Bone marrow (tissue), 2 donors: ENCODE measurements at regions not wholly inside any gene's neighbourhood (a gene's known extent, or its start where the extent isn't known, plus 50 kb on each side); places are given as distances from the start of the nearest gene placed in this dataset.

Experiments
- DNase-seq, 2 donors: peaks; one replicate each; lab custom pipeline; 2025; lab: John Stamatoyannopoulos, UW

- DNase-seq, result no peak
Observed at GRCh38 chr13:83219832-83220231, 662.4 kb downstream of the SLITRK1 start.

DNA sequence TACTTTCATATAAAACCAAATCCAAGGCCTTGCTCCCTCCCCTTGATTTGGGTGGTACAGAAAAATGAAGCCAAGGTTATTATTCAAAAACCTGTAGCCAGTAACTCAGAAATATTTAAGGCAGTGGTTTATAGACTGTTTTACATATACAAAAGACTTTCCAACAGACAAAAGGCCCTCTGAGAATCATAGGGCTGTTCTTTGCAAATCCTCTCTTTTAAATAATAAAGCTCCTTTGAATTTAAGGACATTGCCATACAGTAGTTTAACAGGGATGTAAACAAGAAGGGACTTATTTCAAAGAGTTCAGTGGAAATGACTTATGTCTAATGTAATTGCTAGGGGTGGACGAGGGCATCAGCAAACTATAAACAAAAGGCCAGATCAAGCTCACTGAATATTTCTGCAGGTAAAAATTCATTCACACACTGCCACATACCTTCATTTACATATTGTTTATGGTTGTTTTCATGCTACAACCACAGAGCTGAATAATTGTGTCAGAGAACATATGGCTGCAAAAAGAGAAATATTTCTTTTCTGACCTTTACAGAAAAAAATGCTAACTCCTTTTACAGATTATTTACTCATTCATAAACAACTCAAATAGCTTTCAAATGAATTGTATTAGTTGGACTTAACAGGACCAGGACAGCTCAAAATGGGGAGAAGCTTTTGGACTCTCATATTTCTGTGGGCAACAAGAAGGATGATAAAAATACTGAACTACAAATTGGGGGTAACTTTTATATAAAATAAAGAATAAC is 665.6 kb downstream of the SLITRK1 start:
- DNase-seq, result no peak

DNA sequence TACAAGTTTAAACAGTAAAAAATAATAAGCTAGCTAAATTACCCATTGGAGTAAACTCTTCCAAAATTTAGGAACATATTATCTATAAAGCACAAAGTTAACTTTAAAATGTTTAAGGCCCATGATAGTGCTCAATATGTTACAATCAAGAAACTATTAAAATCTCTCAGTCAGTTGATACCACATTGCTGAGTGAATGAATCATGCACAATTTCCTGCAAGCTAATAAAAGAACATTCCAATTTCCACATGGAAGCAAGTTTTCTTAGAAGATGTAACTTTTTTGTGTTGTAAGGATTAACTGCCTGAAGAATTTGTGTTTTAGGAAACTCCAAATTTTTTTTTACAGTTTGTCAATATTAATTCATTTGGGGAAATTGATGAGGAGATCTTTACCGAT is 666.6 kb downstream of the SLITRK1 start:
- no peak for DNase-seq

DNA sequence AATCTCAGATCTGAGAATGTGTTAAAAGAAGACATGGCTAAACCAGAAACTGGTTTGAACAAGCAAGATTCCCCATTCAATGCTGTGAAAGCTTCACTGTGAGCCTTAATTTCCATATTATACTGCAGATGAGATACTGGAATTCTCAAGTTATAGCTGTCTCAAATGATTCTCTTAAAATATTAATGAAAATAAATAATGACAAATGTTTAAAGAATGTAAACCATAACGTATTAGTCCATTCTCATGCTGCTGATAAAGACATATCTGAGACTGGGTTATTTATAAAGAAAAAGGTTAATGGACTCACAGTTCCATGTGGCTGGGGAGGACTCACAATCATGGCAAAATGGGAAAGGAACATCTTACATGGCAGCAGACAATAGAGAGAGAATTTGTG is 667.8 kb downstream of the SLITRK1 start:
- no peak for DNase-seq

DNA sequence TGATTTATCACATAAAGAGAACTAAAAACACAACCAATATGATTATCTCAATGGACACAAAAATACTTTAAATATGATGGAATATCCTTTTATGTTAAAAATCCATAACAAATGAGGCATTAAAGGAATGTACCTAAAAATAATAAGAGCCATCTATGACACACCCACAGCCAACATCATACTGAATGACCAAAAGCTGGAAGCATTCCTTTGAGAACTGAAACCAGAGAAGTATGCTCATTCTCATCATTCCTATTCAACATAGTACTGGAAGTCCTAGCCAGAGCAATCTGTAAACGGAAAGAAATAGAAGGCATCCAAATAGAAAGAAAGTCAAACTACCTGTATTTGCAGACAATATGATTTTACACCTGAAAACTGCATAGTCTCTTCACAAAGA is 671.0 kb downstream of the SLITRK1 start:
- DNase-seq, result no peak

GRCh38 chr13:83204886-83205285 is 677.4 kb downstream of the SLITRK1 start:
- no peak for DNase-seq

DNA sequence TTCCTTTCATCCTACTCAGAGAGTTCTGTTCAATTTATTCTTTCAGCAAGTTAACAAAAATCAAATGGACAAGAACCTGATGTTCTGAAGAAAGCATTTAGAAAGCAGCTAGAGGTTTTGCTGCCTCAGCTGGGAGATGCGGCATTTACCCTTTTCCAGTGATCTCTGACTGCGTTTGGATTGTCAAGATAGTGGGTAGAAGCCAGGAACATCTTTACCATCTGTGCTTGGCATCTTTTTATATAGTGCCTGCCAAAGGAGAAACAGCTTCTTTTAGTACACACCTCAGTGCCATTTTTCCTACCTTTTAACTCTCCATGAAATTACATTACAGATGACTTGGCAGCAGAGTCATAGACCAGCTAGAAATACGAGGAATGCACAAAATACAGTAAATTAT is 680.8 kb downstream of the SLITRK1 start:
- no peak for DNase-seq

DNA sequence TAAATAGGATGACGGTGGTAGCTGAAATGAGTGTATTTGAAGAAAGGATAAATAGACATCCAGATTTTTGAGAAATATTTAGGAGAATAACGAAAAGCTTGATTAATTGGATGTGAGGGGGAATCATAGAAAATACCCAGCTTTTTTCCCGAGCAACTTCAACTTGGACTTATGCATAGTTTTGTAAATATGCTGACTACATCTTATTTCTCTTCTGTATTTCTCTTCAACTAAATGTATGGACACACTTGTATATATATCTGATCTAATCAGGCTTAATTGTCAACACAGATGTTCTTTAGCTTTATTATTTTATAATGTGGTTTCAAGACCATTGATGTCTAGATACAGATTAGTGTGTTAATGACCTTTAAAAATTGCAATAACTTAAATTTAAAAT is 685.0 kb downstream of the SLITRK1 start:
- DNase-seq, result no peak

DNA sequence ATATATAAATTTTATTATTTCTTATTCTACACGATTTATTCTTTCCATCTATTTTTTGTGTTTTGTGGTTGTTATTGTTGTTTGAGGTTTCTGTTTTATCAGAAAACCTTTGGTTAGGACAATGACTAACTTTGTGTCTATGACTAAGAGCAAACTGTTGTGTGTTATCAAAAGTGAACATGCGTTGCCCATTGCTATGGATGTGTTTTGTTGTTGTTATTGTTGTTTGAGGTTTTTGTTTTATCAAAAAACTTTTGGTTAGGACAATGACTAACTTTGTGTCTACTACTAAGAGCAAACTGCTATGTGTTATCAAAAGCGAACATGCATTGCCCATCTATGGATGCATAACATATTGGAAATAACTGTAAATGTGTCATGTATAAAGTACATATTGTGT is 692.3 kb downstream of the SLITRK1 start:
- no peak for DNase-seq

DNA sequence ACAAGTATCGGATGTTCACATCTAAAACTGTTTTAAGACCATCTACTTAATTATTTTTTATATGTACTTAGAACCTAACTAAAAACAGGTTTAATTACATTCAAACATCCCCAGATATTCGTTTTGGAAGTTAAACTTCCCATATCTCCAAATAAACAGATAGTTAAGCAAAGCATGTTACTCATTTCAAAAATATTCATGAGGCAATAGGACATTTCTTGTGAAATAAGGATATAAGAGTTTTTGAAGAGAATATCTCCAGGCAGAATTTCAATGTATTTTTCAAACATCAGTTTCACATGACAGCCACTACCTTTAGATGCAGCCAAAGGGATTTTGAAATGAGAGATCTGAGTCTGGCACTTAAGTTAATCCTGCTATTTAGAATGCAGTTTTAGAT is 697.5 kb downstream of the SLITRK1 start:
- no peak for DNase-seq

- DNase-seq, result no peak
Observed at GRCh38 chr13:83184150-83184475, 698.2 kb downstream of the SLITRK1 start.

DNA sequence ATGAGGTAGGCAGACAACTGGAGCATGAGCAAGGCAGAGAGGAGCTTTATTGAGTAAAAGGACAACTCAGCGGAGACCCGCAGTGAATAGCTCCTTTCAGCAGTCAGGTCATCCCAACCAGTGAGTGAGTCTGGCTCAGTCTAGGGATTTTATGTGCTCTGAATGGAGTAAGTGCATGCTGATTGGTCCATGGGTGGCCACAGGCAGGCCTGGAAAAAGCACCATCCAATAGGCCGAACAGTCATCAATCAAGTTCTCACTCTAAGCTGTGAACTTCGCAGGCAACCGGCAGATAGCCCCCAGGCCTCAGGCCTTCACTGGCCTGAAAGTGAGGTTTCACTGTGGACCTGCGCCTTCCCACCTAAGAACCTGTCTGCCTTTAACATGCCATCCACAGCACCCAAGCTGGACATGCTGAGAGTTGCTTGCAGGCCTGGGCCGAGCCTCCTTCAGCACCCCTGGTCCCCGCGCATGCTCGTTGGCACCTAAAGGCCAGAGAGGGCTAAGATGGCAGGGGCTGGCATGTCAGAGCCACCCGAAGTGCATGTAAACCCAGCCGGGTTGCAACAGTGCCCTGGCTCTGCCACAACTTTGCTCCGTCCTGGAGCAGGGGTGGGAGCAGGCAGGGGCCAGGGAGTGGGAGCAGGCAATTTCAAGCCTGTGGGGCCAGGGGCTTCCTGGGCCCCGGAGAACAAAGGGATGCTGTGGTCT is 698.7 kb downstream of the SLITRK1 start:
- no peak for DNase-seq

- no peak for DNase-seq
Observed at GRCh38 chr13:83182845-83183244, 699.4 kb downstream of the SLITRK1 start.

- DNase-seq, result no peak
Observed at GRCh38 chr13:83178008-83178407, 704.3 kb downstream of the SLITRK1 start.

DNA sequence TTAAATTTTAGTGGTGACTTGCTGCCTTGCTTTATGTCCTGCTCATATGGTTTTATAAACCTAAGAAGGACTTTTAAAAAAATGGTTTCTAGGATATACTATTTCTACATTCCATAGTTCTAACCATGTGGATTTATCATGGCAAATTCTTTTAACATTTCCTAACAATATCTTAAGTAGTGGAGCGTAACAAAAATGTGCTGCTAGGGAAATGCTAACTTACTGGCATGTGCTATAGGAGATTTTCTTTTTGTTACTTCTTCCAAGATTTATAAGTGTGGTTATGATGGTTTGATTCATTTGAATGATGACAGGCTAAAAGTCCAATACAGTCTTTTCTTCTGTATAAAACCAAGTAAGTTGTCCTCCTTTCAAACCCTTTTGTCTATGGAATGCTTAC is 713.7 kb downstream of the SLITRK1 start:
- no peak for DNase-seq

DNA sequence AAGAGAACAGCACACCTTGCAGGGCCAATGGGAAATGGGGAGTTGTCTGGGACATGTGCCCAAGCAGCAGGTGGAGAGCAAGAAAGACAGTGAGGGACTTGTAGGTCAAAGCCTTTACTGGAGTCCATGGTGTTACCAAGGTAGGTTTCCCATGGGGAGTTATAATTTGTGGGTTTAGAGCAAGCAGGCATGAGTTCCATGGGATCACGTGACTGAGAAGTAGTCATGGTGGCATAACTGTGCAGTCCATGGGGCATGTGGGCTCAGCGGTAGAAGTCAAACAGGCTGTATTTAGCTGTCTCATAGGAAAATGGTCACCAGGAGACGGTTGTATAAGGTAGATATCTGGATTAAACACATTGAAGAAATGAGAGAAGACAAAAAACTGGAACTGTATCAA is 715.1 kb downstream of the SLITRK1 start:
- DNase-seq, result no peak

DNA sequence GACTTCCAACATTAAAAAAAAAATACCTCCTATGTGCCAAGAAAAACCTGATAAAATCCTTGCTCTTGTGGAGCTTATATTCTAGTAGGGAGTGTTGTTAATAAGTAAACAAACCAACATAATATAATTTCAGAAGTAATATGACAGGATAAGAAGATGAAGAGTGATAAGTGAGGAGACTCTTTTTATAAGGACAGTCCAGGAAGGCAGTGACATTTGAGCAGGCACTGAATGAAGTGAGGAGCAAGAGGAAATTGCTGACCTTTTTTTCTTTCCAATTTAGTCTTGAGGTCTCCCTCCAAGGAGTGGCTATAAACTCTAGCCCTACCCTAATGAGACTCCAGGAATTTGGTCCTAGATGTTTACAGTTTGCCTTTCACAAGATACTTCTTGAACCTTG is 715.7 kb downstream of the SLITRK1 start:
- no peak for DNase-seq

DNA sequence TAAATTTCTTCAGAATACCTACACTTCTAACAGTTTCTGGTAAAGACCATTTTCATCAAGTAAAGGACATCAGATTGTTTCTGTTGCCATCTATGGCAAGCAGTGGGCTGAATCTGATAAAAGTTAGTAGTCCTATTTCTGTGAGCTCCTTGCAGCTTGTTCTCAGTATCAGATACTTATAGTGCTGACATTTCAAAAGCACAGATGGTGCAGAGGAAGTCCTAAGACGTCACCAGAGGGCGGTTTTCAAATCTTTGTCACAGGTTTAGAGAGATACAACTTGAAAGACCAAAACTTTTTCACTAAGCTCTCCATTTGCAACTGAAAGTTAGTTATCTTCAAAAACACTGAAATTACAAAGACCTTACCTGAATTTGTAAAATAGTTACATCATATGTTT is 719.8 kb downstream of the SLITRK1 start:
- no peak for DNase-seq

GRCh38 chr13:83153848-83154247 is 728.4 kb downstream of the SLITRK1 start:
- no peak for DNase-seq

DNA sequence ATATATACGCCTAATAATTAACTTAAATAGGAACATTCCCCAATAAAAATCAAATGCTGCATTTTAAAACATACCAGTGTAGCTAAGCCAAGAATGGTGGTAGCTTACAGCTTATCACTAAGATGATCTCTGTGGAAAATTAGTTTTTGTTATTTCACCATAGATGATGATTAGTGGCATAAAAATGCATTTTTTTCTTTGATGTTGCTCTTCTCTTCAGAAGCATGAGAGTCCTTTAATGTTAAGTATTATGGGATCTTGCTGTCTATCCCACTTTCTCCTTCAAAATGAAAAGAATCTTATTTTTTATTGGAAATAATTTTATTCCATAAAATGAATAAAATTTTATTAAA is 731.0 kb downstream of the SLITRK1 start:
- DNase-seq, result no peak

GRCh38 chr13:83150616-83151307 is 731.5 kb downstream of the SLITRK1 start:
- DNase-seq, result no peak

DNA sequence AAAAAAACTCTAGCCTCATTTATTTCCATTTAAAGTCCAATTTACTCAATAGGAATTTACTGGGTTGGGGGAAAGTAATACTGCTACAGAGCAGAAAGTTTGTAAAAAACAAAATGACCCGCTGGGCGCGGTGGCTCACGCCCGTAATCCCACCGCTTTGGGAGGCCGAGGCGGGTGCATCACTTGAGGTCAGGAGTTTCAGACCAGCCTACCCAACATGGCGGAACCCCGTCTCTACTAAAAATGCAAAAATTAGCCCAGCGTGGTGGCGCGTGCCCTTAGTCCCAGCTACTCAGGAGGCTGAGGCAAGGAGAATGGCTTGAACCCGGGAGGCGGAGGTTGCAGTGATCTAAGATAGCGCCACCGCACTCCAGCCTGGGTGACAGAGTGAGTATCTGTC is 745.6 kb downstream of the SLITRK1 start:
- no peak for DNase-seq

- DNase-seq, result no peak
Observed at GRCh38 chr13:83125791-83126190, 756.5 kb downstream of the SLITRK1 start.
